Fibroblast of lung (primary cell): ENCODE measurements at regions not wholly inside any gene's neighbourhood (a gene's known extent, or its start where the extent isn't known, plus 50 kb on each side); places are given as distances from the start of the nearest gene placed in this dataset.

Experiments used
- DNase-seq, 2 donors: peaks; one replicate each; pipeline versions ENCODE4 v3.0.0 to v3.0.0-alpha.2; 2010; ENCODE audit warnings: low read depth in 2 of 2
- H2AFZ ChIP-seq: 2 replicates; pipeline ENCODE4 v1.5.1; 2012; ENCODE audit warnings: low read length, control low read depth, inconsistent platforms
- H3K27ac ChIP-seq: 2 replicates; pipeline ENCODE4 v1.5.1; 2011; ENCODE audit warnings: low read length, control low read depth; ENCODE audit not compliant: insufficient read depth
- H3K27me3 ChIP-seq: 2 replicates; pipeline ENCODE4 v1.5.1; 2011; ENCODE audit warnings: mild to moderate bottlenecking, low read length; ENCODE audit not compliant: control insufficient read depth, insufficient read depth
- H3K36me3 ChIP-seq: 2 replicates; pipeline ENCODE4 v1.5.1; 2011; ENCODE audit warnings: low read length; ENCODE audit not compliant: control insufficient read depth, insufficient read depth
- H3K4me1 ChIP-seq: 2 replicates; pipeline ENCODE4 v1.5.1; 2011; ENCODE audit warnings: low read length; ENCODE audit not compliant: control insufficient read depth, insufficient read depth; ENCODE audit errors: extremely low read depth
- H3K4me2 ChIP-seq: 2 replicates; pipeline ENCODE4 v1.5.1; 2011; ENCODE audit warnings: low read length, control low read depth; ENCODE audit not compliant: insufficient read depth; ENCODE audit errors: extremely low read depth
- H3K4me3 ChIP-seq, 4 experiments: fragments of 200-600 bp in 1 of 4; sonication (generic) in 1 of 4; replicated peaks in 1 of 4; 2 replicates each; pipeline ENCODE4 v1.5.1; 2011 to 2016; ENCODE audit warnings: low read length in 4 of 4, low read depth in 3 of 4, mild to moderate bottlenecking in 3 of 4, control low read depth in 2 of 4, inconsistent platforms in 1 of 4, mixed read lengths in 1 of 4; ENCODE audit not compliant: insufficient read depth in 1 of 4; ENCODE audit errors: control extremely low read depth in 1 of 4
- H3K79me2 ChIP-seq: 2 replicates; pipeline ENCODE4 v1.5.1; 2012; ENCODE audit warnings: mild to moderate bottlenecking, low read length, inconsistent platforms; ENCODE audit not compliant: control insufficient read depth, insufficient read depth
- H3K9ac ChIP-seq: 2 replicates; pipeline ENCODE4 v1.5.1; 2011; ENCODE audit warnings: mild to moderate bottlenecking, low read length, control low read depth; ENCODE audit not compliant: insufficient read depth
- H3K9me3 ChIP-seq: 2 replicates; pipeline ENCODE4 v1.5.1; 2012; ENCODE audit warnings: low read depth, low read length; ENCODE audit not compliant: control insufficient read depth, insufficient read depth
- H4K20me1 ChIP-seq: 2 replicates; pipeline ENCODE4 v1.5.1; 2011; ENCODE audit warnings: low read length; ENCODE audit not compliant: control insufficient read depth, insufficient read depth; ENCODE audit errors: extremely low read depth
- EZH2 ChIP-seq: IDR thresholded peaks from 2 replicates; pipeline ENCODE4 v1.5.1; 2012; ENCODE audit warnings: low read length, control low read depth, mild to moderate bottlenecking; ENCODE audit errors: missing control alignments
- TF ChIP-seq, protein P1 (sequence below), 2 donors: IDR thresholded peaks in 1 of 2; conservative IDR thresholded peaks in 1 of 2; 1 replicate in 1 of 2; 2 replicates in 1 of 2; pipeline ENCODE4 v1.5.1; 2011 to 2012; ENCODE audit warnings: low read length in 2 of 2, control low read depth in 1 of 2, inconsistent platforms in 1 of 2, low read depth in 1 of 2, mild to moderate bottlenecking in 1 of 2

DNA sequence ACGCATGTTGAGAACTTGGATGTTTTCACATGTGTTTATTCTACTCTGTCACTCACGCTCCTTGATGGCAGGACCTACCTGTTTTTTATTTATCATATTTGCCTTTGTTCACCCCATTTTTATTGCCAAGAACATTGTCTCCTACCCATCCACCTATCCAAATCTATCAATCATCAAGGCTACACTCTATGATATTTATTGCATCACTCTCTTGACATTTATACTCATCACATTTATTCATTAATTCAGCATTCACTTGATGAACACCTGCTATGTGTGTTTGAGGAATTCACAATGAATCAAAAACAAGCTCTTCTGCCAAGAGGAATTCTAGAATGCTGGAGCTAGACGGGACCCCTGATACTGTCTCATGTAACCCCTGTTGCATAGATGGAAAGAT, 94.5 kb upstream of the ZNF469 start:
- no peaks in the 10 kb centered on the region for H3K4me1 ChIP-seq
- H3K9me3 ChIP-seq = no peaks in the 10 kb centered on the region
- peaks cover 2% of the 10 kb centered on the region for H3K27me3 ChIP-seq

DNA sequence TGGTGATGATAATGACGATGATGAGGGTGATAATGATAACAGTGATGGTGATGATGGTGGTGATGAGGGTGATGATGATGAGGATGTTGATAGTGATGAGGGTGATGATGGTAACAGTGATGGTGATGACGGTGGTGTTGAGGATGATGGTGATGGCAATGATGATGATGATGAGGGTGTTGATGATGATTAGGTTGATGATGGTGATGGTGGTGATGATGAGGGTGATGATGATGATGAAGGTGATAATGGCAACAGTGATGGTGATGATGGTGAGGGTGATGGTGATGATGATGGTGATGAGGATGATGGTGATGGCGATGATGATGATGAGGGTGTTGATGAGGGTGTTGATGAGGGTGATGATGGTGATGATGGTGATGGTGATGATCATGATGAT, 93.8 kb upstream of the ZNF469 start:
- H3K4me3 ChIP-seq = no peak overlapping the region
- no peaks in the 10 kb centered on the region for H3K9me3 ChIP-seq
- peaks cover 2% of the 10 kb centered on the region for H3K27me3 ChIP-seq
- H3K79me2 ChIP-seq = no peaks in the 10 kb centered on the region
- TF ChIP-seq EZH2 = no peak
- TF ChIP-seq, protein P1, sequence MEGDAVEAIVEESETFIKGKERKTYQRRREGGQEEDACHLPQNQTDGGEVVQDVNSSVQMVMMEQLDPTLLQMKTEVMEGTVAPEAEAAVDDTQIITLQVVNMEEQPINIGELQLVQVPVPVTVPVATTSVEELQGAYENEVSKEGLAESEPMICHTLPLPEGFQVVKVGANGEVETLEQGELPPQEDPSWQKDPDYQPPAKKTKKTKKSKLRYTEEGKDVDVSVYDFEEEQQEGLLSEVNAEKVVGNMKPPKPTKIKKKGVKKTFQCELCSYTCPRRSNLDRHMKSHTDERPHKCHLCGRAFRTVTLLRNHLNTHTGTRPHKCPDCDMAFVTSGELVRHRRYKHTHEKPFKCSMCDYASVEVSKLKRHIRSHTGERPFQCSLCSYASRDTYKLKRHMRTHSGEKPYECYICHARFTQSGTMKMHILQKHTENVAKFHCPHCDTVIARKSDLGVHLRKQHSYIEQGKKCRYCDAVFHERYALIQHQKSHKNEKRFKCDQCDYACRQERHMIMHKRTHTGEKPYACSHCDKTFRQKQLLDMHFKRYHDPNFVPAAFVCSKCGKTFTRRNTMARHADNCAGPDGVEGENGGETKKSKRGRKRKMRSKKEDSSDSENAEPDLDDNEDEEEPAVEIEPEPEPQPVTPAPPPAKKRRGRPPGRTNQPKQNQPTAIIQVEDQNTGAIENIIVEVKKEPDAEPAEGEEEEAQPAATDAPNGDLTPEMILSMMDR (conservative IDR thresholded peaks at IDR 0.05 in 1 of 2, IDR thresholded peaks at IDR 0.05 in 1 of 2; ENCODE audit: low read depth in 1 of 2, low read length in 2 of 2) = no peak
- no peaks in the 10 kb centered on the region for H4K20me1 ChIP-seq
- H3K27ac ChIP-seq = no peak overlapping the region
- H3K4me2 ChIP-seq = no peak overlapping the region
- no peak for DNase-seq
- H3K4me1 ChIP-seq = no peaks in the 10 kb centered on the region
- H2AFZ ChIP-seq = no peak overlapping the region
- H3K36me3 ChIP-seq = no peaks in the 10 kb centered on the region
- H3K9ac ChIP-seq = no peak overlapping the region

More for the DNA sequence above, 94.5 kb upstream of the ZNF469 start:
- no peak overlapping the region for H2AFZ ChIP-seq
- H4K20me1 ChIP-seq = no peaks in the 10 kb centered on the region
- no peak overlapping the region for H3K4me3 ChIP-seq
- no peak for TF ChIP-seq EZH2
- TF ChIP-seq, protein P1 (conservative IDR thresholded peaks at IDR 0.05 in 1 of 2, IDR thresholded peaks at IDR 0.05 in 1 of 2; ENCODE audit: low read depth in 1 of 2, low read length in 2 of 2) = no peak
- no peak overlapping the region for H3K4me2 ChIP-seq
- no peak overlapping the region for H3K27ac ChIP-seq
- no peaks in the 10 kb centered on the region for H3K36me3 ChIP-seq
- H3K9ac ChIP-seq = no peak overlapping the region
- no peak for DNase-seq
- no peaks in the 10 kb centered on the region for H3K79me2 ChIP-seq

DNA sequence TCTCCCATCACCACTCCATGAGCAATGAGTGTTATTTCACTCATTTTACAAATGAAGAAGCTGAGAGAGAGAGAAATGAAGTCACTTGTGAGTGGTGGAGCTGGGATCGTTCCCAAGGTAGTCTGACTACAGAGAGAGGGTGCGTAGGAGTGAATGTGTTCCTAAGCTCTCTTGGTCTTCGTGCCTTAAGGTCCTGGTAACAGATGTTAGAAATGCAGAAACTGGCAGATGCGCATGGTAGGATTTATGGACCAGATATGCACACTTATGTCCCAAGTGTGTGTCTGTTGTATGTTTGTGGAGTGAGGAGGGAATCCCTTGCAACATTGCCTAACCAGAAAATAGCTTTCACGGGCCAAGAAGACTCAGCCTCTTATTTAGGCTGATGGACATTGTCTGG, 93.2 kb upstream of the ZNF469 start:
- Histone ChIP-seq H4K20me1 (no peaks in the 10 kb centered on the region), H2AFZ (no peak overlapping the region), H3K4me1 (no peaks in the 10 kb centered on the region), H3K9ac (no peak overlapping the region), H3K4me3 (no peak overlapping the region), H3K9me3 (no peaks in the 10 kb centered on the region), H3K79me2 (no peaks in the 10 kb centered on the region), H3K27me3 (peaks cover 2% of the 10 kb centered on the region), H3K4me2 (no peak overlapping the region), H3K36me3 (no peaks in the 10 kb centered on the region), H3K27ac (no peak overlapping the region)
- no peak for DNase-seq
- TF ChIP-seq, protein P1 (conservative IDR thresholded peaks at IDR 0.05 in 1 of 2, IDR thresholded peaks at IDR 0.05 in 1 of 2; ENCODE audit: low read depth in 1 of 2, low read length in 2 of 2) = no peak
